Esophagus muscularis mucosa (tissue), 3 donors: ENCODE measurements at regions not wholly inside any gene's neighbourhood (a gene's known extent, or its start where the extent isn't known, plus 50 kb on each side); places are given as distances from the start of the nearest gene placed in this dataset.

Source experiments
- POLR2A ChIP-seq: fragments of 450-650 bp; IDR thresholded peaks from one replicate; pipeline ENCODE4 v1.6.1; 2017; ENCODE audit warnings: antibody characterized with exemption, moderate library complexity, mild to moderate bottlenecking, low read depth
- TF ChIP-seq, protein P1 (sequence below), 3 experiments: fragments of 200-600 bp in 2 of 3; fragments of 450-650 bp in 1 of 3; sonication (generic) in 2 of 3; IDR thresholded peaks; one replicate each; pipeline ENCODE4 v1.5.1; 2017 to 2019; ENCODE audit warnings: antibody characterized with exemption in 3 of 3, mild to moderate bottlenecking in 2 of 3, moderate library complexity in 1 of 3

DNA sequence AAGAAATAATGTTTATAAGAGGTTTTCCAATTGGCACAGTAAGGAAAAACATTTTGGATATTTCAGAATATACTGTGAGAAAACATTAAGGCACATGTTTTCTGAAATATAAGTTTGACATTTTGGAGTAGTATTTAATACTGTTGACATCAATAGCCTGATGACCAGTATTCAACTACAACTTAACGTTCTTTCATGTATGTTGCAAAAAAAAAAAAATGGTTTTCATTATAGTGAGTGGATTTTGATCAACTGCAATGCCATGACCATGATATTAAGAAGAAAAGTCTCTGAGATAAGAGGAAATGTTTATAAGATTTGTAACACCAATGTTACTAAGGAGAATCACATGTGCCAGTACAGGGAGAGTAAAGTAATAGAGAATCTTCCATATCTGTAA, 252.8 kb upstream of the RORA start:
- TF ChIP-seq, protein P1, sequence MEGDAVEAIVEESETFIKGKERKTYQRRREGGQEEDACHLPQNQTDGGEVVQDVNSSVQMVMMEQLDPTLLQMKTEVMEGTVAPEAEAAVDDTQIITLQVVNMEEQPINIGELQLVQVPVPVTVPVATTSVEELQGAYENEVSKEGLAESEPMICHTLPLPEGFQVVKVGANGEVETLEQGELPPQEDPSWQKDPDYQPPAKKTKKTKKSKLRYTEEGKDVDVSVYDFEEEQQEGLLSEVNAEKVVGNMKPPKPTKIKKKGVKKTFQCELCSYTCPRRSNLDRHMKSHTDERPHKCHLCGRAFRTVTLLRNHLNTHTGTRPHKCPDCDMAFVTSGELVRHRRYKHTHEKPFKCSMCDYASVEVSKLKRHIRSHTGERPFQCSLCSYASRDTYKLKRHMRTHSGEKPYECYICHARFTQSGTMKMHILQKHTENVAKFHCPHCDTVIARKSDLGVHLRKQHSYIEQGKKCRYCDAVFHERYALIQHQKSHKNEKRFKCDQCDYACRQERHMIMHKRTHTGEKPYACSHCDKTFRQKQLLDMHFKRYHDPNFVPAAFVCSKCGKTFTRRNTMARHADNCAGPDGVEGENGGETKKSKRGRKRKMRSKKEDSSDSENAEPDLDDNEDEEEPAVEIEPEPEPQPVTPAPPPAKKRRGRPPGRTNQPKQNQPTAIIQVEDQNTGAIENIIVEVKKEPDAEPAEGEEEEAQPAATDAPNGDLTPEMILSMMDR (IDR thresholded peaks at IDR 0.05): no peak
- TF ChIP-seq POLR2A: no peak
